Upper lobe of left lung (tissue), 6 donors: ENCODE measurements at regions not wholly inside any gene's neighbourhood (a gene's known extent, or its start where the extent isn't known, plus 50 kb on each side); places are given as distances from the start of the nearest gene placed in this dataset.
"Not testable (repeated sequence)": the region's sequence is repeated elsewhere in the genome, so short reads cannot be mapped to it uniquely, and the experiment has no call there.

Experiments
- ATAC-seq, 2 donors: fragments of 200-7000 bp; cut with Tn5 transposase; one replicate each; pipeline ENCODE4 v1.9.1; 2022; ENCODE audit warnings: mild to moderate bottlenecking in 2 of 2, moderate library complexity in 2 of 2; ENCODE audit not compliant: low FRiP score in 2 of 2
- DNase-seq, 2 donors: peaks; one replicate each; pipeline ENCODE4 v3.0.0-alpha.2; 2019 to 2020
- H3K27ac ChIP-seq, 4 donors: fragments of 200-600 bp; sonication (generic); one replicate each; pipeline ENCODE4 v1.5.1; 2016 to 2019
- H3K27me3 ChIP-seq, 4 donors: fragments of 200-600 bp; sonication (generic); one replicate each; pipeline ENCODE4 v1.5.1; 2017 to 2019
- H3K36me3 ChIP-seq, 4 donors: fragments of 200-600 bp; sonication (generic); one replicate each; pipeline ENCODE4 v1.5.1; 2016 to 2019
- H3K4me1 ChIP-seq, 4 donors: fragments of 200-600 bp; sonication (generic); one replicate each; pipeline ENCODE4 v1.5.1; 2018 to 2019
- H3K4me3 ChIP-seq, 4 donors: fragments of 200-600 bp; sonication (generic); one replicate each; pipeline ENCODE4 v1.5.1; 2017 to 2019; ENCODE audit warnings: mild to moderate bottlenecking in 2 of 4, moderate library complexity in 1 of 4
- H3K9me3 ChIP-seq, 4 donors: fragments of 200-600 bp; sonication (generic); one replicate each; pipeline ENCODE4 v1.5.1; 2018 to 2019
- EP300 ChIP-seq, 4 donors: sonication (generic); formaldehyde crosslinking; IDR thresholded peaks; one replicate each; pipeline ENCODE4 v1.5.1; 2017; ENCODE audit warnings: antibody characterized with exemption in 4 of 4, control low read depth in 2 of 4
- POLR2A ChIP-seq, 4 donors: fragments of 450-650 bp; IDR thresholded peaks; one replicate each; pipeline ENCODE4 v1.5.1; 2016 to 2017; ENCODE audit warnings: antibody characterized with exemption in 4 of 4, mild to moderate bottlenecking in 2 of 4
- POLR2AphosphoS5 ChIP-seq, 2 donors: sonication (generic); formaldehyde crosslinking; IDR thresholded peaks; one replicate each; pipeline ENCODE4 v1.5.1; 2017; ENCODE audit warnings: antibody characterized with exemption in 2 of 2
- WGBS, 2 donors: methylation state at CpG; one replicate each; pipeline ENCODE4 v1.1.5; 2017 to 2018; 5-methylcytosine and 5-hydroxymethylcytosine counted together
- TF ChIP-seq, protein P1 (sequence below), 6 experiments: fragments of 450-650 bp in 4 of 6; fragments of 200-600 bp in 2 of 6; sonication (generic) in 2 of 6; IDR thresholded peaks; one replicate each; pipeline ENCODE4 v1.5.1; 2016 to 2019; ENCODE audit warnings: antibody characterized with exemption in 6 of 6
- donor health status: DM: no; HTN: no; CAD: no; lungs with moderate emphysema.
- donor health status: DM: no; HTN: yes; CAD: no; lungs with severe emphysema.

- ATAC-seq (peak in 1 of 2 donors; percentile 3), DNase-seq (peak in 1 of 2 donors; percentile 20)
- TF ChIP-seq POLR2AphosphoS5 (IDR thresholded peaks at IDR 0.05) (no peak), POLR2A (IDR thresholded peaks at IDR 0.05) (no peak), EP300 (IDR thresholded peaks at IDR 0.05) (no peak)
- TF ChIP-seq, protein P1, sequence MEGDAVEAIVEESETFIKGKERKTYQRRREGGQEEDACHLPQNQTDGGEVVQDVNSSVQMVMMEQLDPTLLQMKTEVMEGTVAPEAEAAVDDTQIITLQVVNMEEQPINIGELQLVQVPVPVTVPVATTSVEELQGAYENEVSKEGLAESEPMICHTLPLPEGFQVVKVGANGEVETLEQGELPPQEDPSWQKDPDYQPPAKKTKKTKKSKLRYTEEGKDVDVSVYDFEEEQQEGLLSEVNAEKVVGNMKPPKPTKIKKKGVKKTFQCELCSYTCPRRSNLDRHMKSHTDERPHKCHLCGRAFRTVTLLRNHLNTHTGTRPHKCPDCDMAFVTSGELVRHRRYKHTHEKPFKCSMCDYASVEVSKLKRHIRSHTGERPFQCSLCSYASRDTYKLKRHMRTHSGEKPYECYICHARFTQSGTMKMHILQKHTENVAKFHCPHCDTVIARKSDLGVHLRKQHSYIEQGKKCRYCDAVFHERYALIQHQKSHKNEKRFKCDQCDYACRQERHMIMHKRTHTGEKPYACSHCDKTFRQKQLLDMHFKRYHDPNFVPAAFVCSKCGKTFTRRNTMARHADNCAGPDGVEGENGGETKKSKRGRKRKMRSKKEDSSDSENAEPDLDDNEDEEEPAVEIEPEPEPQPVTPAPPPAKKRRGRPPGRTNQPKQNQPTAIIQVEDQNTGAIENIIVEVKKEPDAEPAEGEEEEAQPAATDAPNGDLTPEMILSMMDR (IDR thresholded peaks at IDR 0.05) = no peak
- Histone ChIP-seq H3K27ac (no peak overlapping the region), H3K4me1 (no peaks in the 10 kb centered on the region), H3K36me3 (no peaks in the 10 kb centered on the region), H3K4me3 (no peak overlapping the region), H3K9me3 (no peaks in the 10 kb centered on the region), H3K27me3 (no peaks in the 10 kb centered on the region)
- WGBS, 2 donors = 86 to 90% methylated on average over 9 of the region's 9 CpGs
Measured at GRCh38 chr2:128597121-128597762, 278.6 kb upstream of the HS6ST1 start.

DNA sequence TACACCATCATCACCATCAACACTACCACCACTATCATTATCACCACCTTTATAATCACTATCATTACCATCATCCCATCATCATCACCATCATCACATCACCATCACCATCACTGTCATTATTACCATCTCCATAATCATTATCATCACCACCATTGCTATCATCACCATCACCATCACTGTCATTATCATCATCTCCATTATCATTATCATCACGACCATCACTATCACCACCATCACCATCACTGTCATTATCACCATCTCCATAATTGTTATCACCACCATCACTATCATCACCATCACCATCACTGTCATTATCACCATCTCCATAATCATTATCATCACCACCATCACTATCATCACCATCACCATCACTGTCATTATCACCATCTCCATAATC lies 279.6 kb upstream of the HS6ST1 start:
- 77 to 83% methylated on average over 1 of the region's 1 CpG for WGBS, 2 donors

GRCh38 chr2:128598862-128599441 lies 280.3 kb upstream of the HS6ST1 start:
- no peak for DNase-seq
- 95 to 96% methylated on average over 4 of the region's 4 CpGs for WGBS, 2 donors
- ATAC-seq = no peak
- no peak overlapping the region for H3K4me3 ChIP-seq
- H3K4me1 ChIP-seq = peaks cover 0 to 4% (median 0%) of the 10 kb centered on the region in 4 donors
- H3K36me3 ChIP-seq = no peaks in the 10 kb centered on the region
- no peaks in the 10 kb centered on the region for H3K27me3 ChIP-seq
- no peak for TF ChIP-seq POLR2AphosphoS5 (IDR thresholded peaks at IDR 0.05)
- no peak for TF ChIP-seq EP300 (IDR thresholded peaks at IDR 0.05)
- no peak for TF ChIP-seq POLR2A (IDR thresholded peaks at IDR 0.05)
- TF ChIP-seq, protein P1 (IDR thresholded peaks at IDR 0.05) = no peak
- H3K27ac ChIP-seq = no peak overlapping the region
- no peaks in the 10 kb centered on the region for H3K9me3 ChIP-seq

More for the DNA sequence above, 279.6 kb upstream of the HS6ST1 start:
- not testable (repeated sequence) for DNase-seq, ATAC-seq, H3K9me3 ChIP-seq, H3K27ac ChIP-seq, H3K4me3 ChIP-seq, H3K4me1 ChIP-seq, H3K27me3 ChIP-seq, H3K36me3 ChIP-seq

GRCh38 chr2:128599700-128600099 lies 281.0 kb upstream of the HS6ST1 start:
- Histone ChIP-seq H3K27me3 (no peaks in the 10 kb centered on the region), H3K27ac (no peak overlapping the region), H3K36me3 (no peaks in the 10 kb centered on the region), H3K4me3 (no peak overlapping the region), H3K9me3 (no peaks in the 10 kb centered on the region), H3K4me1 (peaks cover 0 to 4% (median 0%) of the 10 kb centered on the region in 4 donors)
- 95 to 100% methylated on average over 1 to 8 of the region's 8 CpGs for WGBS, 2 donors
- TF ChIP-seq, protein P1 (IDR thresholded peaks at IDR 0.05) = no peak
- TF ChIP-seq POLR2AphosphoS5 (IDR thresholded peaks at IDR 0.05) = no peak
- no peak for TF ChIP-seq POLR2A (IDR thresholded peaks at IDR 0.05)
- no peak for TF ChIP-seq EP300 (IDR thresholded peaks at IDR 0.05)
- ATAC-seq (no peak), DNase-seq (peak in 1 of 2 donors; percentile 16)

DNA sequence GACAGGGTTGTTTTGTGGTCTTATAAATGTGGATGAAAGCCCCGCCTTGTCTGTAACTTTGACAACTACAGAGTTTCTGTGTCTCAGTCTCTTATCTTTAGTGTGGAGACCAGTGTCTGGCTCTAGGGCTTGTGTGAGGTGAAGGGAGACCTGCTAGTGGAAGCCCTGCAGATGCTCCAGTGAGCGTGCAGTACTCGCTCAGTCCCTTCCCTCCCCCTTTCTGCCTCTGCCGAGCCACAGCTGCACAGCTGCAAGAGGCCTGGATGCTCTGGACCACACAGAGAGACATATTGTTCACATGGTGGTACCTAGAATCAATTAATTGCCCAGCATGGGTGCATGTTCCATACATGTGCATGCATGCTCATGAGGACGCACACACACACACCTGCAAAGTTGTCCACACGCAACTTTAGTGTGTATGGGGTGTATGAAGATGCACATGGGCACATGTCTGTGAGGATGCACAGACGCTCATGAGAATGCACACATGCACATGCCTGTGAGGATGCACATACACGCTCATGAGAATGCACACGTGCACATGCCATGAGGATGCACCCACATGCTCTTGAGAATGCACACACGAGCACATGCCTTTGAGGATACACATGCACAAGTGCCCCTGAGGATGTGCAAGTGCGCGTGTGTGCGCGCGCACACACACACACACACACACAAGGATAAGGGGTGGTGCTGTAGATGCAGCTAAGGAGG lies 282.1 kb upstream of the HS6ST1 start:
- TF ChIP-seq EP300 (IDR thresholded peaks at IDR 0.05) (no peak), POLR2AphosphoS5 (IDR thresholded peaks at IDR 0.05) (no peak), POLR2A (IDR thresholded peaks at IDR 0.05) (no peak)
- TF ChIP-seq, protein P1 (IDR thresholded peaks at IDR 0.05) = no peak
- Histone ChIP-seq H3K4me1 (peaks cover 0 to 4% (median 0%) of the 10 kb centered on the region in 4 donors), H3K27ac (no peak overlapping the region), H3K36me3 (no peaks in the 10 kb centered on the region), H3K27me3 (no peaks in the 10 kb centered on the region), H3K9me3 (no peaks in the 10 kb centered on the region), H3K4me3 (no peak overlapping the region)
- ATAC-seq (no peak), DNase-seq (peak in 1 of 2 donors; percentile 12)
- 79 to 87% methylated on average over 11 to 14 of the region's 15 CpGs for WGBS, 2 donors
